VCaP (cell line): ENCODE measurements at regions not wholly inside any gene's neighbourhood (a gene's known extent, or its start where the extent isn't known, plus 50 kb on each side); places are given as distances from the start of the nearest gene placed in this dataset.
A peak's percentile ranks its signal among the peaks of the same experiment; 100 is the strongest.

Experiments used
- H3K27ac ChIP-seq: fragments of 450-650 bp; 2 replicates; pipeline ENCODE4 v1.5.1; 2017
- TF ChIP-seq, protein P1 (sequence below): fragments of 450-650 bp; conservative IDR thresholded peaks from 2 replicates; pipeline ENCODE4 v1.5.1; 2017; ENCODE audit warnings: mild to moderate bottlenecking, moderate library complexity

DNA sequence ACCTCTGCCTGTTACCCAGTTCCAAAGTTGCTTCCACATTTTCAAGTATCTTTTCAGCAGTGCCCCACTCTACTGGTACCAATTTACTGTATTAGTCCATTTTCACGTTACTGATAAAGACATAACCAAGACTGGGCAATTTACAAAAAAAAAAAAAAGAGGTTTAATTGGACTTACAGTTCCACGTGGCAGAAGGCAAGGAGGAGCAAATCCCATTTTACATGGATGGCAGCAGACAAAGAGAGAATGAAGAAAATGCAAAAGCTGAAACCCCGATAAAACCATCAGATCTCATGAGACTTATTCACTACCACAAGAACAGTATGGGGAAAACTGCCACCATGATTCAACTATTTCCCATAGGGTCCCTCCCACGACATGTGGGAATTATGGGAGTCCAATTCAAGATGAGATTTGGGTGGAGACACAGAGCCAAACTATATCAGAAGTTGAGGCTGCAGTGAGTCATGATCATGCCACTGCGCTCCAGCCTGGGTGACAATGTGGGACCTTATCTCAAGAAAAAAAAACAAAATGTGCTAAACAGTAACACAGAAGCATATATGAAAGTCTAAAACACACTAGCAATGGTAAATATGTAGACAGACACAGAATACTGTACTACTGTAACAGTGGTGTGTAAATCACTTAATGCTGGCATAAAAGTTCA lies 190.3 kb upstream of the ZC3H12C start:
- TF ChIP-seq, protein P1, sequence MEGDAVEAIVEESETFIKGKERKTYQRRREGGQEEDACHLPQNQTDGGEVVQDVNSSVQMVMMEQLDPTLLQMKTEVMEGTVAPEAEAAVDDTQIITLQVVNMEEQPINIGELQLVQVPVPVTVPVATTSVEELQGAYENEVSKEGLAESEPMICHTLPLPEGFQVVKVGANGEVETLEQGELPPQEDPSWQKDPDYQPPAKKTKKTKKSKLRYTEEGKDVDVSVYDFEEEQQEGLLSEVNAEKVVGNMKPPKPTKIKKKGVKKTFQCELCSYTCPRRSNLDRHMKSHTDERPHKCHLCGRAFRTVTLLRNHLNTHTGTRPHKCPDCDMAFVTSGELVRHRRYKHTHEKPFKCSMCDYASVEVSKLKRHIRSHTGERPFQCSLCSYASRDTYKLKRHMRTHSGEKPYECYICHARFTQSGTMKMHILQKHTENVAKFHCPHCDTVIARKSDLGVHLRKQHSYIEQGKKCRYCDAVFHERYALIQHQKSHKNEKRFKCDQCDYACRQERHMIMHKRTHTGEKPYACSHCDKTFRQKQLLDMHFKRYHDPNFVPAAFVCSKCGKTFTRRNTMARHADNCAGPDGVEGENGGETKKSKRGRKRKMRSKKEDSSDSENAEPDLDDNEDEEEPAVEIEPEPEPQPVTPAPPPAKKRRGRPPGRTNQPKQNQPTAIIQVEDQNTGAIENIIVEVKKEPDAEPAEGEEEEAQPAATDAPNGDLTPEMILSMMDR = no peak

DNA sequence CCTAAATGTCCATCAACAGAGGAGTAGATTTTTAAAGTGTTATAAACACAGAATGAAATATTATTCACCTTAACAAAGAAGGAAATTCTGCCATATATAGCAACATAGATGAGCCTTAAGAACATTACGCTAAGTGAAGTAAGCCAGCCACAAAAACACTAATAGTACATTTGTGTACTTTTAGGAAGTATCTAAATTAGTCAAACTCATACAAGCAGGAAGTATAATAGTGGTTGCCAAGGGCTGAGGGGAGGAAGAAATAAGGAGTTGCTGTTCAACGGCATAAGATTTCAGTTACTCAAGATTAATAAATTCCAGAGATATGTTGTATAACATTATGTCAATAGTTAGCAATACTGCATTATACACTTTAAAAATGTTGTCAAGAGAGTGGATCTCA lies 181.7 kb upstream of the ZC3H12C start:
- TF ChIP-seq, protein P1 = no peak
- no peak overlapping the region for H3K27ac ChIP-seq

More for the DNA sequence above, 190.3 kb upstream of the ZC3H12C start:
- no peak overlapping the region for H3K27ac ChIP-seq

DNA sequence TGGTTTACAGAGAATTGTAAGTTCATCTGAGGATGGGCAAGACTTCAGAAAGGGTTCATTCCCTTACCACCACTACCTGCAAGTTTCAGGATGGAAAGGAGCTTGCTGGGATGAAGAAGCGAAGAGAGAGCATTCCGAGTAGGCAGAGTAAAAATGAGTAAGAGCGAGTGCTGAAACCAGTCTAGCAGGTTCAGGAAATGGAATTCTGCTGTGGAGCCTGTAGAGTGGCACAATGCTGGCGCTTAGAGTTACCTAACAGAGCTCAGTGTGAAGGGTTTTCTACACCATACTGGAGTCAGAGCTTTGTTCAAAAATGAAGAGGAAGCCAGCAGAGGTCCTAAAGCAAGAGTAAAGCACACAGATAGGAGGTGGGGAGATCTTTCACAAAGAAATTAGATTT lies 179.2 kb upstream of the ZC3H12C start:
- H3K27ac ChIP-seq = peak overlapping the region; percentile 87
- TF ChIP-seq, protein P1 = no peak

DNA sequence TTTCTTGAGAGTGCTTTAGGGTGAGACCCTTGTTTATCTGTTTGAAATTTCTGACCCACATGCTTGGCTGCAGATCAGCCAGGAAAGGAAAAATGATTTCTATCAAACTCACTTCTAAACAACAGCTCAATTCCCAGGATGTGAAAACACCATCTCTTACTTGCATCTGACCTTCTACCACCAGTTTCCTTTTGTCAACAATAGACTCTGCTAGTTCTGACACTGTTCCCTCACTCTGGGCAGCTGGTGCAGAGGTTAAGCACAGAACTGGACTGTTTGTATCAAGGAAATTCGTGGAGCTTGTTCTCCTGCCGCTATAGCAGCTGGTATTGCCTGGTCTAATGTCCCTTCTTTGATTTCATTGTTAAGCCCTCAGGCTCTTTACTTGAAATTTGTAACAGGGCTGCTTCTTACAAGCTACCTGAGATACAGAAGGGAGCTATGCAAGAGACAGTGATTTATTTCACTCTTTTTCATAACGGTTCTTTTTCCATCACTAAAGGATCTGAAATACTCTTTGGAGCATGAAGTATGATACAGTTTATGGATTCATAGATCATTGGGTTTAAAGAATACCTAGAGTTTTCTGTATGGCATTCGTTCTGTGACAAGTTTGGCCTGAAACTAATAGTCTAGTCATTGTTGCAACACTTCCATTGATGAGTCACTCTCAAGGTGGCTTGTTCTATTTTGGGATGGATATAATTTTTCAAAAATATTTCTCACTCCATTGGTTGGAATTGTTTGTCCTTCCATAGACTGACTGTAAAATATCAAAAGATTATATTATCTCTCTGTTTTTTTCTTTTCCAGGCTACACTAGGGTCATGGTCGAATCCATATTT lies 178.2 kb upstream of the ZC3H12C start:
- peak overlapping the region; percentile 87 for H3K27ac ChIP-seq
- TF ChIP-seq, protein P1 = no peak

DNA sequence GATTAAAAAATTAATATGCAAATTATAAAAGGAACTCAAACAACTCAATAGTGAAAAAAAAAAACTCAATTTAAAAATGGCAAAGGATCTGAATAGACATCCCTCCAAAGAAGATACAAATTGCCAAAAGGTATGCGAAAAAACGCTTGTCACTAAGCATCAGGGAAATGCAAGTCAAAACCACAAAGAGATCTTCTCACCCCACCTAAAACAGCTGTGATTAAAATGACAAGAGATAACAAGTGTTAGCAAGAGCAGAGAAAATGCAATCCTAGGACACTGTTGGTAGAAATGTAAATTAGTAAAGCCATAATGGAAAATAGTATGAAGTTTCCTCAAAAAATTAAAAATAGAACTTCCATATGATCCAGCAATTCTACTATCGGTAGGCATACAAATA lies 166.3 kb upstream of the ZC3H12C start:
- TF ChIP-seq, protein P1 = no peak
- no peak overlapping the region for H3K27ac ChIP-seq

DNA sequence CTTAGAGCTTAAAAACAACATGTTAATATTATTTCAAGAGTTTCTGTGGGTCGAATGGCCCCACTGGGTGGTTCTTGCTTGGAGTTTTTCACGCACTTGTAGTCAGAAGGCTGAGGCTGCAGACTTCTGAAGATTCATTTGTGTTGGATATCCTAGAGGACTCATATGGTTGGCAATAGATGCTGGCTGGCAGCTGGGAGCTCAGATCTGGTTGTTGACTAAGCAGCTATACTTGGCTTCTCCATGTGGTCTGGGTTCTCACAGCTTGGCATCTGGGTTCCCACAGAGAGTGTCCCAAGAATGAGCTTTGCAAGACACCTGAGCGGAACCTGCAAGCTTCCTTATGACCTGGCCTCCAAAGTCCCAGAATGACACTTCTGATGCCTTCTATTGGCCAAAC lies 163.9 kb upstream of the ZC3H12C start:
- H3K27ac ChIP-seq = no peak overlapping the region
- TF ChIP-seq, protein P1 = no peak

DNA sequence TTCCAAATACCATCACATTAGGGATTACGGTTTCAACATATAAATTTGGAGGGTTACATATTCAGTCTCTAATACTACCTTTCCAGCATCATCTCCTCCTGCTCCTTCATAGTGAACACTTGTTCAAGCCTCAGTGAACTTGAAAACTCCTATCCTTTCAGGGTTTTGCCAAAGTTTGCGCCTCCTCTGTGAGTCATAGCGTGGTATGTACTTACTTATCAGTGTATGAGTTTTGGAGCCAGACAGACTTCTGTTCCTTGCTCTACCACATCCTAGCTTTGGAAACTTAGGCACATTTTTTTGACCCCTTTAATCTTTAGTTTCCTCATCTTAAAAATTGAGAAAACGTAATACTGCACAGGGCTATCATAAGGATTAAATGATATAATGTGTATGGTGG lies 160.1 kb upstream of the ZC3H12C start:
- TF ChIP-seq, protein P1 = no peak
- H3K27ac ChIP-seq = no peak overlapping the region
